WI38 (cell line): ENCODE measurements at regions not wholly inside any gene's neighbourhood (a gene's known extent, or its start where the extent isn't known, plus 50 kb on each side); places are given as distances from the start of the nearest gene placed in this dataset.

Experiments
- H3K4me3 ChIP-seq: 2 replicates; pipeline ENCODE4 v1.5.1; 2011; ENCODE audit warnings: low read depth, mild to moderate bottlenecking, control low read depth, low read length
- TF ChIP-seq, protein P1 (sequence below): IDR thresholded peaks from 2 replicates; pipeline ENCODE4 v1.5.1; 2012; ENCODE audit warnings: low read depth, mild to moderate bottlenecking, control low read depth, low read length

DNA sequence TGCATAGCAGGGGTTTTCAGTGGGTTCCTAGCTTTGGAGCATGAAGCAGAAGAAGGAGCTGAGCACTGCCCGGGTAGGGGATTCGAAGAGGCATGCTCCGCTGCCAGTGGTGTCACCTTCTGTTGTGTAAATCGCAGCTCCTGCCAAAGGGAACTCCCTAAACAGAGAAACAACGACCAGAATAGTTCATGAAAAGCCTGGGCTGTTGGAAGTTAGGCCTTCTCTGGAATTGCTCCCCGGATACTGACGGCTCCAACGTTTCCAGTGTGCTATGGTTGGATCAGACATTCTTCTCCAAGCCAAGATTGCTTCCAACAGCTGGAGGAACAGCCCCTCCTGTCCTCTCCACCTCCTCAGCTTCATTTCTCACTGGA is 546.0 kb upstream of the FZD8 start:
- no peak overlapping the region for H3K4me3 ChIP-seq
- TF ChIP-seq, protein P1, sequence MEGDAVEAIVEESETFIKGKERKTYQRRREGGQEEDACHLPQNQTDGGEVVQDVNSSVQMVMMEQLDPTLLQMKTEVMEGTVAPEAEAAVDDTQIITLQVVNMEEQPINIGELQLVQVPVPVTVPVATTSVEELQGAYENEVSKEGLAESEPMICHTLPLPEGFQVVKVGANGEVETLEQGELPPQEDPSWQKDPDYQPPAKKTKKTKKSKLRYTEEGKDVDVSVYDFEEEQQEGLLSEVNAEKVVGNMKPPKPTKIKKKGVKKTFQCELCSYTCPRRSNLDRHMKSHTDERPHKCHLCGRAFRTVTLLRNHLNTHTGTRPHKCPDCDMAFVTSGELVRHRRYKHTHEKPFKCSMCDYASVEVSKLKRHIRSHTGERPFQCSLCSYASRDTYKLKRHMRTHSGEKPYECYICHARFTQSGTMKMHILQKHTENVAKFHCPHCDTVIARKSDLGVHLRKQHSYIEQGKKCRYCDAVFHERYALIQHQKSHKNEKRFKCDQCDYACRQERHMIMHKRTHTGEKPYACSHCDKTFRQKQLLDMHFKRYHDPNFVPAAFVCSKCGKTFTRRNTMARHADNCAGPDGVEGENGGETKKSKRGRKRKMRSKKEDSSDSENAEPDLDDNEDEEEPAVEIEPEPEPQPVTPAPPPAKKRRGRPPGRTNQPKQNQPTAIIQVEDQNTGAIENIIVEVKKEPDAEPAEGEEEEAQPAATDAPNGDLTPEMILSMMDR: no peak

DNA sequence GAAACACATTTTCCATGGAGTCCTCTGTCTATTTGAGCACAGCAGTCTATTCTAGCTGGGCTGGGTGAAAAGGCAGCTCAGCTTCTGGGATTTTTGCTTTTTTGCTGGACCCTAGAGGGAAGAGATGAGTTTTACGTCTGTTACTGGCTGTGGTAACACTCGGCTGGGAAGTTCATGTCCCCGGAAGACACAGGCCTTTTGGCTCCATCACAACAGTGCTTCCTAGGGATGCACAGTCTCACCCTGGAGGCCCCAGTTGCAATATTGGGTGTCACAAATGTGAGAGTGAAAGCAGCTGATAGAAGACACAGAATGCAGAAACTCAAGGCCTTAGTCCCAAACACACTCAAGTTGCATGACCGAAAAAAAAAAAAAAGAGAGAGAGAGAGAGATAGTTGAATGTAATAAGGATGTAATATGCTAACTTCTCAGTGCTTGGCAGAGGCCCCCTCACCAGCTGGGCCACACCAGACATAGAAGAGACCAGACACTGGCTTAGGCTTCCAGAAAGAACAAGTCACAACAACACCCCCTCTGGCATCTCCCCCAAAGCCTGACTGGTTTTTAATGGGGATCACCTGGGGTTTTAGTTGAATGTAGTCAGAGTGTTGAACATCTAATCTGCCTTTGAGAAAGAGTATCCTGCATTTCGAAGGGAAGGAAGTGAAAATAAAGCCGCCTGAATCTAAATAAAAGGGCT is 545.4 kb upstream of the FZD8 start:
- TF ChIP-seq, protein P1: no peak
- no peak overlapping the region for H3K4me3 ChIP-seq

DNA sequence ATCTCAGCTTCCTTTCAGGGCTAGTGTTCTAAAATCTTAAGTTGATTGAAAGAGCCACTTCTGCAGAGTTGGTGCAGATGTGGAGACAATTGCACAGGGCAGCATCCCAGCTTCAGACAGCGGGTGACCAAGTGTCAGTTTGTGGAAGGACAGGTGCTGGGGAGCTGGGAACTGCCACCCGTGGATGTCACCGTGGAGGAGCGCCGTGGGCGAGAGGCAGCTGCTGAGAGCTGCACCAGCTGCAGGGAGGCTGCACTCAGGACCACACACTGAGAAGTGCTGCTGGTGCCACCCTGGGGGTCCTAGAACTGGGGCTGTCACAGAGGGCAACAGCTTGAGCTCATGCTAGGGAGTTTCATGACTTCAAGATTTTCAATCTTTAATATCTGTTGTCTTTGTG is 543.0 kb upstream of the FZD8 start:
- TF ChIP-seq, protein P1: no peak

DNA sequence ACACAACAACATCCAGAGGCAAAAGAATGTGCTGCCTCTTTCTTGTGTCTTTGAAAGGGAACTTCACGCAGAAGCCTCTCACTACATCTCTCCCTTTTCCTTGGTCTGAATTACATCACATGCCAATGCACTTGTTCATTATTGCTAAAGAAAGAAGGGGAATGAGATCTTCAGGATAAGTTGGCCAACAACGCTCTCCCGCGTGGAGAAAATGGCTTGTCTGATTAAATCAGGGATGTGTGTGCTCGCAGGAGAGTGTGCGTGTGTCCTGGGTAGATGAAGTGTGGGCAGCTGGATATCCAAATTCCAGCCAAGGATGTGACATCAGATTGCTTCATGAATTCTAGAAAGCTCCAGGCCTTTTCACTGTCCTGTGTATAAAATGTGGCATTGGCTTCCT is 541.6 kb upstream of the FZD8 start:
- TF ChIP-seq, protein P1: no peak
- H3K4me3 ChIP-seq: no peak overlapping the region

More for the DNA sequence above, 543.0 kb upstream of the FZD8 start:
- no peak overlapping the region for H3K4me3 ChIP-seq

DNA sequence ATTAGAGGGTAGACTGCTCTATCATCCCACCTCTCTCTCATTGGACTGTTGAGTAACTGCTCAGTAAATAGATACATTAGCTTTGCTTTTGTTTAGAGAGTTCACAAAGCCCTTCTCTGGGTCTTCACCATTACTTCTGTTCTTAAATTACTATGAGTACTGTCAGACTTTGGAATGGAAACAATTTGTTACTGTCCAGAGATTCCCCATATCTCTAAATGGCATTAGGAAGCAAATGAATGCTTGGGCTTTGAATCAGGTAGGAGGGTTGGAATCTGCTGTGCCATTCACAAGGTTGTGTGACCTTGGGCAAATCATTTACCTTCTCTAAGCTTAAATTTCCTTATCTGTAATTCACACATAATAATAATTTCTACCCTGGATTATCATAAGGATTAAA is 541.0 kb upstream of the FZD8 start:
- H3K4me3 ChIP-seq: no peak overlapping the region
- TF ChIP-seq, protein P1: no peak

DNA sequence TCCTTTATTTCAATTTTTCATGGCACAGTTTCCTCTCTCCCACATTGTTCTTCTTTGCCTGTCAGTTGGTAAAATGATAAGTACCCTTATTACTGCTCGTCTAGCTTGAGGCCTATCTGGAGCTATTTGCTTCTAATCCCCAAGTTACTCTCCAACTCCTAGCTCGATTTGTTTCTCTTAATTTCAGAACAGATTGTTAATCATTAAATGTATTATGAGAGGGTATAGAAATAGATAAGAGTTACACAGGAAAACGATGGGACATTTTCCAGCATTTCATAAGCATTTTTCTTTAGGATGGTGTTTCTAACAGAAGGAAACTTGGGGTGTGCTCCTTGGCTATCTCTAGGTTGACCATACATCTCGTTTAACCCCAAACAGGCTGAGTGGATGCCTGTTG is 540.5 kb upstream of the FZD8 start:
- no peak overlapping the region for H3K4me3 ChIP-seq
- TF ChIP-seq, protein P1: no peak

DNA sequence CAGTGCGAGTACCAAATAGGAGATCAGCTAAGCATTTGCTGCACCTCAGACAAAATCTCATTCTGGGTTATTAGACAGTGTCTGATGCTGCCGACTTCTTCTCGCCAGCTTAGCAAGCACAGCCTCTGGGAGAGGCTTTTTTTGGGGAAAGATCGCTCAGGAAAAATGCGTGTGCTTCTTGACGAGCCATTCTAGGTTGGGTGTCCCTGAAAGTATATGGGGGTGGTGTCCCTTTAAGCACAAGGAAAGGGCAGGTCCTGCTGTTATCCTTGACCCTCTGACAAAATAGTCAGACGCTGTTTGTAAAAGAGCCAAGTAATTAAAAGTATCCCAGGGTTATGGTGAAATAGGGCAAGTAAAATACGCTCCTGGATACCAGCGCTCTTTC is 540.1 kb upstream of the FZD8 start:
- no peak overlapping the region for H3K4me3 ChIP-seq
- TF ChIP-seq, protein P1: no peak
